ENCODE measurements at regions not wholly inside any gene's neighbourhood (a gene's known extent, or its start where the extent isn't known, plus 50 kb on each side); places are given as distances from the start of the nearest gene placed in this dataset.
"Not testable (repeated sequence)": the region's sequence is repeated elsewhere in the genome, so short reads cannot be mapped to it uniquely, and the experiment has no call there.

DNA sequence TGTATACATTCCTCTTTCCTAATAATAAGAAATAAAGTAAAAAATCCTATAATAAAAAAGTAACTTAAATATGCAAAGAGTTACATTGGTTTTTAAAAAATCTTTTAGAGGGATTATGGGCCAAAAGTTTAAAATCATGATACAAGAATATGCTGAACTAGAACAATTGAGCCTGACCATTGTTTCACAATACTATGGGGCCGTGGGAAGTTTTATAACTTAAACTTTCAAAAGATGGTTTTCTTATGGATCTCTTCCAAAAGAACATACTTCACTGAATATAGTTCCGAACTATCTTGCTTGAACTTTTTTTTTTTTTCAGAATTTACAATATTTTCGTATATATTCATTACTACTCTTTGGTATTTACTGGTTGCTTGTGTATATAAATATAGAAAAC lies 97.6 kb downstream of the NFKBIZ start:
- DNase-seq (ENCODE audit: low read depth, low spot score): no peak

DNA sequence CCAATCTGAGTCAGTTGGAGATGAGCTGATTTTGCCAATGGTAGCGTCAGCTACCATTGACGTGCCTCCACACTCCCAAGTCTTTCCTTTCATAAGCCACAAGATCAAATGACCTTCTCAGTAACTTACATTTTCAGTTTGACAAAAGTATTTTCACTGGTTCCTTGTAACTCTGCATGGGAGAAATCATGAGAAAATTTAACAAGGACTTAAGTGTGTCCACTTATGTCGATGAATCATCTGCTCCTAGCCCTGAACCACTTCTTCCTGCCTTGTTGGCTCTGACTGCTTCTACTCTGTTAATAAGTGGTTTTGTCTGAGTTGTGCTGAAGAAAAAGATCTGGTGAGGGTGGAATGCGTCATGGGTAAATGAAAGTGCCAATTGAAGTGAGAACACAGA lies 101.2 kb downstream of the NFKBIZ start:
- peak; percentile 90 for DNase-seq (ENCODE audit: low read depth, low spot score)

DNA sequence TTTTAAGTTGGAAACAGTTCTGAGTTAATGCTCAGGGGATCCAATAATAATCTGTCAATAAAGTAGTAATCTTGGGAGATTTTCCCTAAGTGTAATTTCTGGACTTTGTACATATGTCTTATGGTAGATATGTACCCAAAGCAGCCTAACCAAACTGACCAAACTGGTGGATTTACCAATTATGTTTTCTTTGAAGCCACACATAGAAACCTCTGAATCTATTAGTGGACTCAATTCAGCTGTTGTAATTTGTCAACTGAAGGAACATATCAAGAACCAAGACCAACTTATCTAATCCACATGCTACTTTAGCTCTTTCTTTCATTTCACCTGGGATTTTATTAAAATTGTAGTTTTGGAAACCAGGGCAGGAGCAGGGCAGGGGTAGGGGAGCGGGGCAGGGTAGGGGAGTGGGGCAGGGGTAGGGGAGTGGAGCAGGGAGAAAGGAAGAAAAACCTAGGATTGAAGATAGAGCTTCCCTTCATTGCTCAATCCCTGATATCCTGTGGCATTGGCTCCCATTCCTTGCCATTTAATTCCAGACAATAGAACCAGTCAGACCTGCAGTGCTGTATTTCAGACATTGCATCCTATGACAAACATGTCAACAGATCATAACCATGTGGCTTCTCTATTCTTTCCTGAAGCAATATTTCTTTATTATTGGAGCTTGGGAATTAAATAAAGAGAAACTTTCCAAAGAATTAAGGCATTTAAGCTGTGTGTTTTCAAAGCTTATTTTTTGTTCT lies 101.8 kb downstream of the NFKBIZ start:
- DNase-seq (ENCODE audit: low read depth, low spot score): no peak

DNA sequence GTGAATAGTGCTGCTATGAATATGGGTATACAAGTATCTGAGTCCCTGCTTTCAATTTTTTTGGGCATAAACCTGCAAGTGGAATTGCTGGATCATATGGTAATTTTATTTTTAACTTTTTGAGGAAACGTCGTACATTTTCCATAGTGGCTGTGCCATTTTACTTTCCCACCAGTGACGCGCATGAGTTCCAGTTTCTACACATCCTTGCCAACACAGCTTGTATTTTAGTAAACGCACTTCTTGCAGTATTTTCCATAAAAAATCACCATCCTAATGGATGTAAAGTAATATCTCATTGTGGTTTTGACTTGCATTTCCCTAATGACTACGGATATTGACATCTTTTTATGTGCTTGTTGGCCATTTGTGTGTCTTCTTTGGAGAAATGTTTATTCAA lies 105.0 kb downstream of the NFKBIZ start:
- DNase-seq (ENCODE audit: low read depth, low spot score): no peak

DNA sequence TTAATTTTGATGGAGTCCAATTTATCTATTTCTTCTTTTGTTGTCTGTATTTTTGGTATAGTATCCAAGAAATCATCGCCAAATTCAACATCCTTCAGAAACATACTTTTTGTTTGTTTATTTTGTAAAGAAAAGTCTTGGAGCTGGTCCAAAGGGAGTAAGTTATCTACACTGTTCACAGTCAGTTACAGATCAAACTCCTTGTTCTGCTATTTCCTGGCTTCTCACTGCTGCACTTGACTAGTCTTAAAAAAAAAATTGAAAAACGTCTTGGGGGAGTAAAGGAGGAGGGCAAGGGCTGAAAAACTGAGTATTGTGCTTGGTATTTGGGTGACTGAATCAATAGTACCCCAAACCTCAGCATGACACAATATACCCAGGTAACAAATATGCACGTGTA lies 105.6 kb downstream of the NFKBIZ start:
- DNase-seq (ENCODE audit: low read depth, low spot score): no peak

DNA sequence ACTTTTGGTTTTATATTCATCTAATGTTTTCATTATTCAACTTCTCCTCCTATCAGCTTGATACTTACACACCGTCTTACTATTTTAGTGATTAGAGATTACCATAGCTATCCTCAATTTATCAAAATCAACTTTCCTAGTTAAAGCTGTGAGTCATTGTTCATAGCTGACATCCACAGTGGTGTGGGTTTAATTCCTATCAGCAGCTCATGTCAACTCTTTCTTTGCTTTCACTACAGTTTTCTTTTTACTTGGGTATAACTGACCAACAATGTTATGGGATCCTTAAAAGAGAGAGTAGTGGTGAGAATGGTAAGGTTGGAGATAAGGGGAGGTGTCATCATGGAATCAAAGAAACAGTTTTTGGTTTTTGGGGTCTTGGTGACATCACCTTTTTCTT lies 112.7 kb downstream of the NFKBIZ start:
- peak; percentile 53 for DNase-seq (ENCODE audit: low read depth, low spot score)

DNA sequence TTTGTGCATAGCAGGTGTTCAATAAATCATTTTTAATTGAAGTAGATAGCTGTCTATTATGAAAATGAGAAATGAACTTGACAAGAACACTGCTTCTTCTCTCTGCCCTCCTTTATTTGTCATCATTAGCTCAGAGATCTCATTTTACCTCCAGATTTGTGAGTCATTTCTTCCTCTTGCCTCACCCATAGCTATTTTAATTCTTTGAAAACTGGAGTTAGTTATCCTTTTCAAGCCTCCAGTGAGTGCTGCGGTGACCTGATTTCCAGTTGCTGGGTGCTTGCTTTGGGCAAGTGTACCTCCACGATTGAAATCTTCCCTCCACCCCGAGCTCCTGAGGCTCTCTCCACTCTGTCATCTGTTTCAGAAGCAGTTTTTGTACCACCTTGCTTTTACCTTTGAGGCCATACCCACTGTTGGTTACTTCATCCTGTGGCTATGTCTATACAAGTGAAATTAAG lies 114.6 kb downstream of the NFKBIZ start:
- no peak for DNase-seq (ENCODE audit: low read depth, low spot score)

DNA sequence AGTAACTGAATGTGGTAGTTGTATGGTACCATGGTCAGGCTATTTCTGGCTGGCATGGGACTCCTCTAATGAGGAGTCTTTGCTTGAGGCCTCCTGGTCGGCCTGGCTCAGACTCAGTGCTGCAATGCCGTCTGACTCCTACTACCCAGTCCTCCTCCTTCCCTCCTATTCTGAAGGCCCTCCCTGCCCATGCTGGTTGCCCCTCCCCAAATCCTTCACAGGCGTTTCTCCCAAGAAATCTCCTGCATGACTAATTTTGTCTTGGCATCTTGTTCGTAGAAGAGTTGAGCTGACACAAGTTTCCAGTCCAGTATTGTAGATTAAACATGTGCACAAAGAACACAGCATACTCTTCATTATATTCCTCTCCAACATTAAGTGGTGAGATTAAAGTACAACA lies 115.5 kb downstream of the NFKBIZ start:
- DNase-seq (ENCODE audit: low read depth, low spot score): peak; percentile 26

DNA sequence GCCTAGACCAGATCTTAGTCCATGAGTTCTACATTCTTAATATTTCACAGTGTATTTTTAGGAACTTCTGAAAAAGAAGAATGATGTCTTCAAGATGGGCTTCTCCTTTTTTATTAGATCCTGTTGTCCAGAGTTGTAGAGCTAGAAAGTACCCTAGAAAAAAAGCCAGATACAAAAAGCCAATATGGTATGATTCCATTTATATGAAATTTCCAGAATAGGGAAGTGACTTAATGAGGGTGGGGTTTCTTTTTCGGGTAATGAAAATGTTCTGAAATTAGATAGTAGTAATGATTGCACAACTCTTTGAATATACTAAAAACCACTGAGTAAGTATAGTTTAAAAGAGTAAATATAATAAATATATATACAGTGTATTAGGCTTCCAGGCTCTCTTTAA lies 116.9 kb downstream of the NFKBIZ start:
- DNase-seq (ENCODE audit: low read depth, low spot score): no peak

DNA sequence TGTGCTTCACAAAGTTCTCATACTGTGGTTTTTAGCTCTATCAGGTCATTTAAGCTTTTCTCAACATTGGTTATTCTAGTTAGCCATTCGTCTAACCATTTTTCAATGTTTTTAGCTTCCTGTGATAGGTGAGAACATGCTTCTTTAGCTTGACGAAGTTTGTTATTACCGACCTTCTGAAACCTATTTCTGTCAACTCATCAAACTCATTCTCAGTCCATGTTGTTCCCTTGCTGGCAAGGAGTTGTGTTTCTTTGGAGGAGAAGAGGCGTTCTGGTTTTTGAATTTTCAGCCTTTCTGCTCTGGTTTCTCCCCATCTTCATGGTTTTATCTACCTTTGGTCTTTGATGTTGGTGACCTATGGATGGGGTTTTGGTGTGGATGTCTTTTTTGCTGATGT lies 120.9 kb downstream of the NFKBIZ start:
- DNase-seq (ENCODE audit: low read depth, low spot score): no peak

DNA sequence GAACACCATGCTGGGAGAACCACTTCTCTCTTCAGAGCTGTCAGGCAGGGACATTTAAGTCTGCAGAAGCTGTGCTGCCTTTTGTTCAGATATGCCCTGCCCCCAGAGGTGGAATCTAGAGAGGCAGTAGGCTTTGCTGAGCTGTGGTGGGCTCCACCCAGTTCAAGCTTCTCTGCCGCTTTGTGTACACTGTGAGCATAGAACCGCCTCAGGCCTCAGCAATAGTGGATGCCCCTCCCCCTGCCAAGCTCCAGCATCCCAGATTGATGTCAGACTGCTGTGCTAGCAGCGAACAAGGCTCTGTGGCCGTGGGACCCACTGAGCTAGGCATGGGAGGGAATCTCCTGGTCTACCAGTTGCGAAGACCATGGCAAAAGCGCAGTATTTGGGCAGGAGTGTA lies 121.6 kb downstream of the NFKBIZ start:
- DNase-seq (ENCODE audit: low read depth, low spot score): no peak

DNA sequence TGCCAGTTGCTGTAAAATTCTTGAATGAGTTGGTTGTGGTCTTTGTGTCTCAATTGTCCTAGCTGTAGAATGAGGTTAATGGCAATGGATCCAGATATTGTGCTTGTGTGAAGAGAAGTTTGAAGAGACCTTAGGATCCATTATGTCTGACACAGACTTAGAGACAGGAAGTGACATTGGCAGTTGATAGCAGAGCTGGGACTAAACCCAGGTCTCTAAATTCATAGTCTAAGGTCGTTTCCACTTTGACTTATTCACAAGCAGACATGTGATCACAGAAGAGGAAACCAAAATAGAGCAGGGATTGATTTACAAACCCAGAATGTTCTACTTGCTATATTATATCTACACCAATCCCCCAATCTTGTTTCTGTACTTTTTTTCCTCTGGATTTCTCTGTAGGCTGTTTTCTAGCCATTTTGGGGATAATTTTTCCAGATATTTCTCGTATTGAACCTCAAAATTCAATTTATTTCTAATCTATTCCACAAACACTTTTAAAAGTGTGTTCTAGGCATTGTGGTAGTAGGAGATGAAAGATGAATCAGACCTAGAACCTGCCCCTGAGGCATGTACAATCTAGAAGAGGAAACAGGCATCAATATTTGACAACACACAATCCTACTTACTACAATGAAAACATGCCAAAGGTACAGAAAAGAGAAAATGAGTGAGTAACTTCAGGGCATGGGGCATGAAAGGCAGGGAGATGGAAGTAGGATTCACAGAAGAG lies 123.3 kb downstream of the NFKBIZ start:
- DNase-seq (ENCODE audit: low read depth, low spot score): no peak

DNA sequence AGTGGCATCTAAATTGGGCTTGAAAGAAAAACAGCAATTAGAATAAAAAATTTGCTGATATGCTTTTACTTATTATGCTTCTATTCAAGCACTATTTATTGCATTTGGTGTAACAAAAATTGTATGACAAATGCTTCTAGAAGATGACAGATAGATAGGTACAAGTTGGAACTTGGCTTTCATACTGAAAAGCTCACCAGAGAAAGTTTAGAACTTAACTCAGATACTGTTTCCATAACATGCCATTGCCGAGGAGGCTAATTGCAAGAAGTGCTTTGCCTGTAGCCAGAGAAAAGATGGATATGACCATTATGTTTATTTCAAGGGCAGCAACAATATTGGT lies 123.8 kb downstream of the NFKBIZ start:
- no peak for DNase-seq (ENCODE audit: low read depth, low spot score)

DNA sequence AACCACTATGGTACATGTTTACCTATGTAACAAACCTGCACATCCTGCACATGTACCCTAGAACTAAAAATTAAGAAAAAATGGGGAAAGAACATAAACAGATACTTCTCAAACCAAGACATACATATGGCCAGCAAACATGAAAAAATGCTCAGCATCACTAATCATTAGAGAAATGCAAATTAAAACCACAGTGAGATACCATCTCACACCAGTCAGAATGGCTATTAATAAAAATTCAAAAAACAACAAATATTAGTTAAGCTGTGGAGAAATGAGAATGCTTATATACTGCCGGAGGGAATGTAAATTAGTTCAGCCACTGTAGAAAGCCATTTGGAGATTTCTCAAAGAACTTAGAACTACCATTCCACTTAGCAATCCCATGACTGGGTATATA lies 126.1 kb downstream of the NFKBIZ start:
- DNase-seq (ENCODE audit: low read depth, low spot score): not testable (repeated sequence)

DNA sequence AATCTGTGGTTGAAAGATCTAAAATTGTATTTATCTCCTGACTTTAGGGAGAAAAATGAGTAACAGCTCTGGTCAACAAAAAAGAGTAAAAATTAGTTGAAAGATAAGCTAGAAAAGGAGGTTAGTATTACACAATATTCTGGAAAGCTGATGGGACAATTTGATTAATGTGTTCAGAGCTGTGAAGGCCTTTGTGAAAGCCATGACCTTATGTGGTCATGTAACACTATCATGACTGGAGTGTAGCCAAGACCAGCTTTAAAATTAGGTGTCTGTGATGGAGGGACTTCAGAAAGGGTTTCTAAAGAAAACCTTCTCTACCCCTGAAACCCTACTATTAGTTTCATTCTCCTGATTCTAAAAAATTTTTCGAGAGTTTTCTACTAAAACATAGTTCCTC lies 127.2 kb downstream of the NFKBIZ start:
- no peak for DNase-seq (ENCODE audit: low read depth, low spot score)

DNA sequence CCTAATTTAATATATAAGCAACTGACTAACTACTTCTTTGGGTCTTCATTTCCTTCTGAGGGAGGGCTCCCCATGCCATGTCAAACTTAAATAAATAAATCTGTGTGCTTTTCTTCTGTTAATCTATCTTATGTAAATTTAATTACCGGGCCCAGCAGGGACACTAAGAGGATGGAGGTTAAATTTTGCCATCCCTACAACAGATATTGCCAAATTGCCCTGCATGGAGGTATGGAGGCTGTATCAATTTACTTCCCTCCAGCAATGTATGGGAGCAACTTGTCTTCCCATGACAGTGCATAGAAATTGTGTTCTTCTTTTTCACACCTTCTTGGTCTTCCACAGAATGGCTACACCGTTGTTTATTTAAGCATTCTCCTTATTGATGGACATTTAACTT lies 129.0 kb downstream of the NFKBIZ start:
- DNase-seq (ENCODE audit: low read depth, low spot score): no peak

DNA sequence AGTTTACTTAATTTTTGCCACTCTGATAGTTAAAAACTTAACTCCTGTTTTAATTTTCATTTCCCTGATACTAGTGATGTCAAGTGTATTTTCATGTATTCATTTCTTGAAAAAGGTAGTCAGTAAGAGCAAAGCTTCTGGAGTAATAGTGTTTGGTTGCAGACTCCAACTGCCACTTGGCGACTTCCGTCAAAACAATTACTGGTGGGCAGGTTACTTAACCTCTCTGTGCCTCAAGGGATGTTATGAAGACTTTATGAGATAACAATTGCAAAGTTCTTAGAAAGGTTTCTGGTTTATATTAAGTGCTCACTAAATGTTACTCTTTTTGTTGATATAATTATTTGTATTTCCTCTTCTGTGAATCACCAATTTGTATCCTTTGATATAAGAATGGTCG lies 129.7 kb downstream of the NFKBIZ start:
- DNase-seq (ENCODE audit: low read depth, low spot score): no peak

DNA sequence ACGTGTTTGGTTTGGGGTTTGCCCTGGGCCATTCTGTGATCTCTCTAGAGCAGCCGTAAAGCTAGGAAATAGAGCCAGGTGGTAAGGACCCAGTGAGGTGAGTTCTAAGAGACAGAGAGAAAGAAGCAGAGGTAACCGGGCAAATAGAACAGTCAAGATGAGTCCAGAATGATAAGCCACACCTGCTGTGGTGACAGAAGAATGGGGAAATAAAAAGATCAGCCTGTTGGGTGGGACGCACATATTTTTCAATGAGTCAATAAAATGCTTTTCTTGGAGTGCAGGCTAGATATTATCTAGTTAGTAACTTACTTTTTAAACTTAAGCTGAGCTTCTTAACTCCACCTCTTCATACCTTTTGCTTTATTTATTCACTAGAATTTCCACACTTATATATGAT lies 135.0 kb downstream of the NFKBIZ start:
- no peak for DNase-seq (ENCODE audit: low read depth, low spot score)

DNA sequence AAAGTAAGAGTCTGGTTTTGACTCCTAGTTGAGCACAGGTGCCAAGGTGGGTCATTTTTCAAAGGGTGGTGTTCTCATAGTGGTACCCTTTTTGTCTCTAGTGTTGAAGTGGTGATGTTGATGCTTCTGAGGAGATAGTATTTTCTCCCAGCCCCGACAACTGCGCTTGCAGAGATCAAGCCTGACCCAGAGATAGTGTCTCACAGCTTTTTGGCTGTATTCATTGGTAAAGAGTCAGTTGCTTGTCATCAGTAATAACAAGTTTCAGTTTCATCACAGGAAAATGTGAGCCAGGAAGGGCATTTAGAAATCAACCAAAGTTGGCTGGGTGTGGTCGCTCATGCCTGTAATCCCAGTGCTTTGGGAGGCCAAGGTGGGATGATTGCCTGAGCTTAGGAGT lies 139.3 kb downstream of the NFKBIZ start:
- no peak for DNase-seq (ENCODE audit: low read depth, low spot score)

DNA sequence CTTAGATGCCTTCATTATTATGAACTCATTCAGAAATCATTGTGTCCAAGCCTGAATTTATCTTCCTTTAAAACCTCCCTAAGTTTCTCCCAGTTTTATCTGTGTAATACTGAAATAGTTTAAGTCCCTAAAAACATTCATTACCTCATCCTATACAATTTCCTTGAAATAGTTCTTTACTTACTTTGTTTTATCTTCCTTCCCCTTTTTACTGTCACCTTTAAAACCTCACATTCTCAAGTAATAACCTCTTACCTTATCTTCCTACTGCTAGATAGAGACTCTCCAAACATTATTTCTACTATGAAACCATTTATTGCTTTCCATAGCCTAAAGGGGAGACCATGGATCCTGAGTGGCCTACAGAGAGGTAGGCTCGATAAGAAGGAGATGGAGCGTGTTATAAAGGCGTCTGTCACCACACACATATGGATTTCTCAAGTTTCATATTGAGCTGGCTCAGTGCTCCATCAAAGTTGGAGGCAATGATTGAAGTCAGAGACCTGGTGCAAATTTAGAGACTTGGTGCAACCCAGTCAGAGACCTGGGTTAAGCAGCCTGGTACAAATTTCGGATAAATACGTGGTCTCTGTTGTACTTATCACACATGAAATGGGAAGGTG lies 140.4 kb downstream of the NFKBIZ start:
- DNase-seq (ENCODE audit: low read depth, low spot score): no peak

DNA sequence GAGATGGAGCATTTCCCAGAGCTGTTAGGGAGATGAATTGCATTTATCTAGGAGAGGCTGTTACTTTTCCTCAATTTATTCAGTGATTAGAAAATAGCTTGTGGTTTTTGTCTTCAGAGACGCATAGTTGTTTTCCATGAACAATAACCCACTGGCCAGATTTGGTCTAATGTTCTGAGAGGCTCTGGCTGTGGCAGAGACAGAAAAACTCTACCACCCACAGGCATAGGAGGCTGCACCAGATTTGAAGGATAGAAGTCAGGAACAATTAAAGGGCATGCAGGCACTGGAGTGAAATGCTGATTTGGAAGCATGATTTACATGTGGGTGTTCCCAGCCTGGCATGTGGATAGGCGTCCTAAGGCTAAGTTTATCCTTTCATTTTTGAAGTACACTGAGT lies 143.5 kb downstream of the NFKBIZ start:
- peak; percentile 70 for DNase-seq (ENCODE audit: low read depth, low spot score)

DNA sequence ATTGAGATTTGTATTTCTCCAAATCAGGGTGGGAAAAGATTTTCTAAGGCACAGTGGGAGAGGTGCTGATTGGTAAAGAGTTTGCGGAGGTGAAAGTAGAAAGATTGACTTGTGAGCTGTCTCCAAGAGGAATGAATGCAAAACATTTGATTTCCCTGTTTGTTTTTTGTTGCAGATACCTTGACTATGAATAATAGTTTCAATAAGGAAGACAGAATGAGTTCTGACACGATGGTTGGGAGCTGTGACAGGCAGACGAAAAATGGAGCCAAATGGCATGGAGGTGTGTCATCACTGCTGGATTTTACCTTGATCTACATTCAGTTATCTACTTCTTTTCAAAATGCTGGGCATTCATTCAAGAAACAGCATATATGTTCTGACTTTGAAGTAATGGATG lies 145.1 kb downstream of the NFKBIZ start:
- no peak for DNase-seq (ENCODE audit: low read depth, low spot score)
